HG02642 (cell line): ENCODE measurements at regions not wholly inside any gene's neighbourhood (a gene's known extent, or its start where the extent isn't known, plus 50 kb on each side); places are given as distances from the start of the nearest gene placed in this dataset.
"Not testable (repeated sequence)": the region's sequence is repeated elsewhere in the genome, so short reads cannot be mapped to it uniquely, and the experiment has no call there.

ENCODE experiments used
- ATAC-seq: cut with Tn5 transposase; IDR thresholded peaks from one replicate; pipeline ENCODE4 v1.9.1; 2021; ENCODE audit warnings: mild to moderate bottlenecking; ENCODE audit not compliant: unreplicated experiment, poor library complexity

DNA sequence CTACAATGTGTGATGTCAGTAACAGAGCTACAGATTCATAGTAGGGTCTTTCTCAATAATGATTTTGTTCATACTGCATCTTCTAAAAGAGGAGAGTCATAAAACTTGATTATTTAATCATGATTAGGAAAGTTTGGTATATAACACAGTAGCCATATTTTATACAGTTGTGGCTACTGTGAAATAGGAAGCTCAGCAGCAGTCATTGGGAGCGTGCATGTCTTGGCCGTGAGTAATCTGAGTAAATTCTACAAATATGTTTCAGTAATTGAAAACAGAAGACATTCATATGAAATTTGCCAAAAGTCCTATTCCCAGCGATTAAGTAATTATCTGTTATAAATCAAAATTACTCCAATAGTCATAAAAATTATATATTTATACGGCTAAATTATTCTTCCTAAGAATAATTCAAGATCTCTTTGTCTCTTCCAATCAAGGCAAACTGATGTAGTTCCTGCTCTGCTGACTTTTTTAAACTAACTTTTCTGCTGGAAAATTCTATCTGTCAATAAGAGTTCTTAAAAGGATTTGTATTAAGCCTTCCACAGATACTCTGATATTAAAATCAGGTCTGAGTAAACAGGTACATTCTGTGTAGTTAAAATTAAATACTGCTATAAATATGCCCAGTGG is 723.6 kb upstream of the CDH18 start:
- not testable (repeated sequence) for ATAC-seq

DNA sequence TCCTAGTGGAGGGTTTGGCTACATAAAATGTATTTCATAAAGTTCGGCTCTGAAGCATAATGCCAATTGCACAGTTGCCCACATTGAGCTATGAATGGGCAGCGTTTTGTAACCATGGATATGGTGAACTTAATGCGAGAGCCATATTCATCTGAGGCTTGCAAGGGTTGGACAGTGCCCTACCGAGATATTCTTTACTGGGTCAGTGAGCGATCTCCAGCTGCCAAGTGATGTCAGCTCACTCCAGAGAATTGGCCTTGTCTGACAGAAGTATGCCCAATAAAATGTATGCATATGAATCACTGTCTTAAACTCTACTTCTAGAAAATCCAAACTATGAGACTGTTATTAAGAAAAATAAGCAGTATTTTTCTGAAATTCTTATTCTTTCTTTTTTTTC is 719.6 kb upstream of the CDH18 start:
- not testable (repeated sequence) for ATAC-seq

DNA sequence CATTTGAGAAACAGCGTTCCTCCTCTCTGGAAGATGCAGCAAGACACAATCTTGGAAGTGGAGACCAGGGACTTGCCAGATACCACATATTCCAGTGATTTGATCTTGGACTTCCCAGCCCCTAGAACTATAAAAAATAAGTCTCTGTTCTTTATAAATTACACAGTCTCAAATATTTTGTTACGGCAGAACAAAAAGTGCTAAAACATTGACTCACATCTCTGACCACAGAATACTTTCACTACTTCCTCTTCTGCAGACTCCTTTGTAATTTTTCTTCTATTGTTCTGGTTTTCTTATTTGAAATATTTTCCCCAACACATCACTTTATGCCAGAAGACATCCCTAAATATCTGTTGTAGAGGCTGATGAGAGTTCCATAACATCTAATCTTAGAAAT is 706.1 kb upstream of the CDH18 start:
- no peak for ATAC-seq

DNA sequence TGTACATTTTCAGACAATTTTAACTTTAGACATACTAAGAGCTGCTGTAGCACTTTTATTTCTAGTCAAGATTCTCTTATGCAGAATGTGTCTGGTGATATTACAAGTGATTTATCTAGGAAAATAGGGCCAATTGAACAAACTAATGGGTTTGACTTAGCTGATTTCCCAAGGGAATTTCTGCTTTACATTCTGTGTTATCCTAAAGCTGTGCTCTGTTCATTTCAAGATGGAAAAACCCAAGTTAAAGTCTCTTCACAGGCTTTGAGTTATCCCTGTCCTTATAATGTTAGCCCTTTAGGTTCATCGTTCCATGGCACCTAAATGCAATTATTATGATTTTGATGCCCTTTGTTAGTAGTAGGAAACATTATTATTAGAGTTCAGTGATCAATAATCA is 704.9 kb upstream of the CDH18 start:
- ATAC-seq, result no peak

DNA sequence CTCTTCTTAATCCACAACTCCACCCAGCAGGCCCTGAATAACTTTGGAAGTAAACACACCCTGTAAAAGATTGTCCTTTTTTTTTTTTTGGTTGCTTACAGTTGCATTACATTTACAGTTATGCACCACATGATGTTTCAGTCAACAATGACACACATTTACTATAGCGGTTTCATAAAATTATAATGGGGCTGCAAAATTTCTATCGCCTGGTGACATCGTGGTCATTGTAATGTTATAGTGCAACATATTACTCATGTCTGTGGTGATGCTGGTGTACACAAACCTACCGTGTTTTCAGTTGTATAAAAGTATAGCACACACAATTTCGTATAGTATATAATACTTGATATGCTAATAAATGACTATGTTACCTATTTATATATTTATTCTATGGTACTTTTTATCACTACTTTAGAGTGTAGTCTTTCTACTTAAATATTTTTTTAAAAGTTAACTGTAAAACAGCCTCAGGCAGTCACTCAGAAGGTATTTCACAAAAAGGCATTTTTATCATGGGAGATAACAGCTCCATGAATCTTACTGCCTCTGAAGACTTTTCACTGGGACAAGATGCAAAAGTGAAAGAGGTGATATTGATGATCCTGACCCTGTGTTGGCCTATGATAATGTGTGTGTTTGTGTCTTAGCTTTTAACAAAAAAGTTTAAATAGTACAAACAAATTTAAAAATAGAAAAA is 695.4 kb upstream of the CDH18 start:
- no peak for ATAC-seq

DNA sequence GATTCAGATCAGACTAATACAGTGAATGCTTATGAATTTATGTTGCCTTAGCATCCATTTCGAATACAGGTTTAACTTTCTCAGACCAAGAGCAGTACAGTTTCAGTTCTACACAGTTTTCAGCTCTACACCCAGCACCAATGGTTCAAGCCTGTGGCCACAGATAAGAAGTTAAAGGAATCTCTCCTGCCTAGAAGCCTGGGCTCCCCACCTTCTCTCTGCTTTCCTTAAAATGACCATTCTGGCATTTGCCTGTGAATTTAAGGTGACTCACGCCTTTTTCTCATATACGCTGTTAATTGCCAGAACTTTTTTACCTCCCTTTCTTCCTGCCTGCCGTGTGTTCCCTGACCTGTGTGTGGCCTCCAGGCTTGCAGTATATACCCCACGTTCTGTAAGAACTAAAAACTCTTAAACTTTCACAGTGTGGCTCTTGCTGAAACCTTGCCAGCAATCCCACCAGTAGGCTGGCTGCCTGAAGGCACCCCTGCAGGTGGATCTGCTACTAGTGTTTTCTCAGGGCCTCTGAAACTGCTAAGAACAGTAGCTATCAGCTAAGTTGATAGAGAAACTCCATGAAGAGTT is 692.8 kb upstream of the CDH18 start:
- no peak for ATAC-seq

DNA sequence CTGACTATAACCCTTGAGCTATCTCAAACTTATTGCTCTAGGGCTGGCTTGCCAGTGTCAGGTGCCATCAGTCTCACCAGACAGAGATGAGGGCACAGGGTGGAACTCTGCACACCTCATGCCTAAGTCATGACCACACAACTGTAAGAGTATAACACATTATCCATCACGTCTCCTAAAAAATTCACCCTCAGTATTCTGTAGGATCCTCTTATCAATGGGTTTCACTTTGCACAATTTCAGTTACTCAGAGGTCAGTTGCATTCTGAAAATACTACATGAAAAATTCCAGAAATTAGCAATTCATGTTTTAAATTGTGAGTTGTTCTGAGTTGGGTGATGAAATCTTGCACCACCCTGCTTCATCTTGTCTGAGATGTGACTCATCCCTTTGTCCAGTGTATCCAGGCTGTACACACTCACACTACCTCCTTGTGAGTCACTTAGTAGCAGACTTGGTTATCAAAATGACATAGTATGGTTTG is 690.9 kb upstream of the CDH18 start:
- no peak for ATAC-seq

DNA sequence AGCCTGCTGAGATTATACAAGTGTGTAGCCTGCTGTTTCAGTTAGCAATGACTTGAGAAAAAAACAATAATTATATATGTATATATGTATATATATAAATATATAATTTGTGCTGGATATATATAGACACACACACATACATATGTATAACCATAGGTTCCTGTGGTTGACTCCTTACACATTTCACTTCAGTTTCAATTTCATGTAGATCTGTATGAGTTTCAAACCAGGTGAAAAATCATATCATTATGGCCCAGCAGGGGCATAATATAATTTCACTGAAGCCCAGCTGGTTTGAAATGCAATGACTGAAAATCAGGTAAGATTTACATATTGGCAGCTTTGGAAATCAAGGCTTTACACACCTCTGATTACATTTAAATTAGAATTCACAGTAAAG is 690.4 kb upstream of the CDH18 start:
- no peak for ATAC-seq

DNA sequence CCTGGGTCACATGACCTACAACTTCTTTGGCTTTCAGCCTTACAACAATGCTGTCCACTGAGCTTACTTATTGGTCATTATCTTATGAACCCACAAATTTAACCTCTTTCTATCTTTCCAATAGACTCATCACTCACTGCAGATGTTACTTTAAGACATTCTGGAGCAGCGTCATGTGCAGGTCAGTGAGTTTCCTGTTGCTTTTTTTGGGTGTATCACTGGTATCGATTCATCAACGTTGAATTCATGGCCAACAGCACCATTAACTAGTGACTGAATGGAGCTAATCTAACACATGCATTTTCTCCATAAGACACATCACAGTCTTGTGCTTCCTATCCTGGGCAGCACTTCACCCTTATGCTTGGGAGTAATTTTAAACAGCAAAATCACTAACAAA is 672.6 kb upstream of the CDH18 start:
- no peak for ATAC-seq

DNA sequence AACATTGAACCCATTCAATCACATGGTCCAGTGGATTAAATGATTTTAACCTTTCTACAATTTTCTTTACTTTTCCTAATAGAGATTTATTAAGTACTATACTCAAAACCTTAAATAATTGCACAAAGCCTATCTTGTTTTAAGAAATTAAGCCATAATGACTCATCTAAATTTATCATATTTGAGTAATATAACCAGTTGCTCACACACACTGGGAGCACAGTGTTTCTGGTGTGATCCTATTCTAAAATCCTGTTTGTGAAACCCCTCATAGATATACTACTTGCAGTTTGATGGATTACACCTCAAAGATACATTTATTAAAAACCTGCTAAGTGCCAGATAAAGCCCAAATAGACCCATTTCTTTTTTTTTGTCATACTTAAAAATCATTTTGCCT is 668.3 kb upstream of the CDH18 start:
- no peak for ATAC-seq

DNA sequence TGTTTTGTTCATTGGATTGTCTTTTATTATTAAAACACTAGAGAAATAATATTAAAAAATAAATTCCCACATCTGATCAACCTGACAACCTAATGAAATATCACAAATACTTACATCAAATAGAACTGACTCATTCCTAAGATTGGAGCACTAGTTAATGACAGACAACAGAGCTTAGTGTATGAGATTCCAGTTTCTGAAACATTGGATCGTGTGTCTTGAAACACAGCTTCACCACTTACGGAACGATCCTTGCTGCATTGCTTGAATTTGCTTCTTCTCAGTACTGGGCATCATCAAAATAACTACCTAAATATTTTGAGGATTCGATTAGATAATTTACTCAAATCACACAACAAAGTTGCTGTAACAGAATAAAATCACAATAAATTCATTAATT is 667.2 kb upstream of the CDH18 start:
- no peak for ATAC-seq

DNA sequence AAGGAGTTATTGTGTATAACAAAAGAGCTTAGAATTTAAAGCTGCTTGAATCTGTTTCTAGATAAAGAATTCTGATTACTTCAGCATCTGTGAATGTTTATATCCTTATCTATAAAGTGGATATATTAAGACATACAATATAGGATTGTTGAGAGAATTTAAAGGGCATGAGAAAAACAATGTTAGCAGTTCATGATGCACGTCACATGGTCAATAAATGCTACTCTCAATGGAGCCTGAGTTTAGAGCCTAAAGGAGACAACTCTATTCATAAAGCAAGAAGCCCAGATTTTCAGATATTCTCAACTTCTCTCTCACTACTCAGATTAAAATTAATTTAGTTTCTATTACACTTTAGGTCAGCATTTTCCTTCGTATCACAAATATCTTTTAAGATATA is 666.7 kb upstream of the CDH18 start:
- no peak for ATAC-seq

DNA sequence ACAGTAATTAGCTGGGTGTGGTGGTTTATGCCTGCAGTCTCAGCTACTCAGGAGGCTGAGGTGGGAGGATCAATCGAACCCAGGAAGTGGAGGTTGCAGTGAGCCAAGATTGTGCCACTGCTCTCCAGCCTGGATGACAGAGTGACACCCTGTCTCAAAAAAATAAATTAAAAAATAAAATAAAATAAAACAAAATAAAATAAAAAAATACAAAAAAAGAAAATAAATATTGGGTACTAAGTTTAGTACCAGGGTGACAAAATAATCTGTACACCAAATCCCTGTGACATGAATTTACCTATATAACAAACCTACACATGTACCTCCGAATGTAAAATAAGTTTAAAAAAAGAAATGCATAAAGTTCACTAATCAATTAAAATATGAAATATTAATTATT is 666.0 kb upstream of the CDH18 start:
- ATAC-seq, result no peak

DNA sequence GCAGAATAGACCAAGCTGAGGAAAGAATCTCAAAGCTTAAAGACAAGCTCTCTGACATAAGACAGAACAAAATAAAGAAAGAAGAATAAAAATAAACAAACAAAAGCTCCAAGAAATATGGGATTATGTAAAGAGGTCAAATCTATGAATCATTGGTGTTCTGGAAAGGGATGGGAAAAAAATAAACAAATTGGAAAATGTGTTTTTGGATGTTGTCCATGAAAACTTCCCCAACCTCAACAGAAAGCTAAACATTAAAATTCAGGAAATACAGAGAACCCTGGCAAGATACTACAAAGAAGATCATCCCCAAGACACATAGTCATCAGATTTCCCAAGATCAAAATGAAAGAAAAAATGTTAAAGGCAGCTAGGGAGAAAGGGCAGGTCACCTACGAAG is 662.0 kb upstream of the CDH18 start:
- no peak for ATAC-seq

DNA sequence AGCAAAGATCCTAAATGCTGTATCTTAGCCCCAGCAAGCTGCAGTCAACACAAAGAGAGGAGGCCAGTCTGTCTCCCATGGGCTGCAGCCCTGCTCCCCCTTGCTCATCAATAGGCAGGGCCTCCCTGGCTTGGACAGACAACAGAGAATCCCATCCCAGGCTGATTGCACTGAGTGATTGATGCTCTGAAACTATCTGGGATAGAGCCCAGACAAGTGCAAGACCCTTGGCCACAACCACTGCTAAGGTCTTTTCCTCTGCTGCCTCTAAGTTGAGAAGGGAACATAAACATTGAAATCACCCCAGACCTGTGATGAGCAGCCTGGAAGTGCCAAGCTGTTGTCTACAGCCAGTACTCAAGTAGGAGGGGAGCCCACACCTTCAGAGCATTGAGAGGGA is 661.0 kb upstream of the CDH18 start:
- no peak for ATAC-seq

DNA sequence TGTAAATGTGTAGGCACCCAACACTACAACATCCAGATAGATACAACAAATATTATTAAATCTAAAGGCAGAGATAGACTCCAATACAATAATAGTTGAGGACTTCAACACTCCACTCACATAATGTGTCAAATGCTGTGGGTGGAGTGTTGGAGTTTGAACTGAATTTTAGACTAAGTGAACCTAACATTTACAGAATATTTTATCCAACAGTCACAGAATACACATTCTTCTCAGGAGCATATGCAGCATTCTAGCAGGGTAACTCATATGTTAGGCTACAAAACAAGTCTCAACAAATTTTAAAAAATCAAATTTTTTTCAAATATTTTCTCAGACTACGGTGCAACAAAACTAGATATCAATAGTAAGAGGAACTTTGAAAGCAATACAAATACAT is 648.7 kb upstream of the CDH18 start:
- no peak for ATAC-seq

DNA sequence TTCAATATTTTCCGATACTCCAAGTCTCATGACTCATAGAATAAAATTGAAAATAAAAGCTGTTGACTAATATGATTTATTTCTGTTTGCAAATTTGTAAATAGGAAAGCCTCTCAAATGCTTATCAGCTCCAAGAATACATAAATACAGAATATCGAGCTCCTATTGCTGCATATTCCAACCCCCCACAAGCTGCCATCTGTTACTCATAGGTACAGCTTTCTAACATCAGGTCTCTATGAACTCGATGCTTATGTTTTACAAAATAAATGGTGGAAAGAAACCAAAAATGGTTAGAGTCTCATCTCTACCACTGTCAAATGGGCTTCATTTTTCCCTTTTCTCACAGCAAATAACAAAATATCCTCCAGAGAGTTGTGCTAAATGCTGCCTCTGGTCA is 631.6 kb upstream of the CDH18 start:
- ATAC-seq, result no peak

DNA sequence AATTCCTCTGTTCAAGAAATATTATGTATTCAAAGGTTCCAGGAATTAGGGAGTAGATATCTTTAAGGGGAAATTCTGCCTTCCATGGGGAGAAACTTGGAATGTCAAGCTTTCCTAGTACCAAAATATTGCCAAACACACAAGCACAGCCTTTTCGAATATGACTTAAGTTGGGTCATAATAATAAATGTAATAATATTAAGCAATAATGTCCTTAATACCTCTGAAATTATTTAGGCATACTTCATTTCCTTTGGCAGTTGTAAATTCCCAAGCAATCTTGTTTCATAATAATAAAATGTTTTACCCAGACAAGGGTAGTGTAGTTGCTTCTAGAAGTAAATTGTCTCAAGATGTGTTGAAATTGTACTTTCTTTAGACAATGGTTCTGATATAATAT is 630.3 kb upstream of the CDH18 start:
- no peak for ATAC-seq

DNA sequence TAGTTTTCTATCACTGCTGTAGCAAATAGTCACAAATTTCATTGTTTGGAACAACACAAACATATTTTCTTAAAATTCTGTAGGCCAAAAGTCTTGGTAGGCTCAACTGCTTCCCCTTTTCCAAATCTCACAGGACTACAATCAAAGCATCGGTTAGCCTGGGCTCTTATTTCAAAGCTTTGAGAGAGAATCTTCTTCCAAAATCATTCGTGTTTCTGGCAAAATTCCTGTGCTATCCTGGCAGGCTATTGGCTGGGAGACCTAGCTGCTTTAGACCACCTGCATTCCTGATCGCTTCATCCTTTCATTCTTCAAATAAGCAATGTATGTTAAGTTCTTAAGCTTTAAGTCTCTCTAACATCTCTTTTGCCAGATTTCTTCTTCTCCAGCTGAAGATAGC is 629.8 kb upstream of the CDH18 start:
- no peak for ATAC-seq

DNA sequence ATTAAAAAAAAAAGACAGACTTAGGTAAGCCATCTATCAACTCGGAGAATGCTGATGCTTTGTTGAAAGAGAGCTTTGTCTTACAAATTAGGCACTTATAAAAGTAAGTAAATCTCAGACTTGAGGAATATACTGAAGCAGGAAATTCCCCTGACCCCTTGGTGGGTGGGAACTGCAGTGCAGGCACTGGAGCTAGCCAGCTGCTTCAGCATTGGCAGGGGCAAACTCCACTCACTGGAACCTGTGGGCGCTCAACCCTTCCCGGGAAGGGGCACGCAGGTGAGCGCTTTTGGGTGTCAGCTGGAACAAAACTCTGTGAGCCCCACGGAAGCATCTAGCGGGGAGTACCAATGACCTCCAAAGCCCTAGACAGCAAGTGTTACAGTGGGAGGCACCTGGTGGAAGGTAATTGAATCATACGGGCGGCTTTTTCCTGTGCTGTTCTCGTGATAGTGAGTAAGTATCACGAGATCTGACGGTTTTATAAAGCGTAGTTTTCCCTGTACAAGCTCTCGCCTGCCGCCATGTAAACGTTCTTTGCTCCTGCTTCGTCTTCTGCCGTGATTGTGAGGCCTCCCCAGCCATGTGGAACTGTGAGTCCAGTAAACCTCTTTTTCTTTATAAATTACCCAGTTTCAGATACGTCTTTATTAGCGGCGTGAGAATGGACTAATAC is 628.0 kb upstream of the CDH18 start:
- no peak for ATAC-seq

DNA sequence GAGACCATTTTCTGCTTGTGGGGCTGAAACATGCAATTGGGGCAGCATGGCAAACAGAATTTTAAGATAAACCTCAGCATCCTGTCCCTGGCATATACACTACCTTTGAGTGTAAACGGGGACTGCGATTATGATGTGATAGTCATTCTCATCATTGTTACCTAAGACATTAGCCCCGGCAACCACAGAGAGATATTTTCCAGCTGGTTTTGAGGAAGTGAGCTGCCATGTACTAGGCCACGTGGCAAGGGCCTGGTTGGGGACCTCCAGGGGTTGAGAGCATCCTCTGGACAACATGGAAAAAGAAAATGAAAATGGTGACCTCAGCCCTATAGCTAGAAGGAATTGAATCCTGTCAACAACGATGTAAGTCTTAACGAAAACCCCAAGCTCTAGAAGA is 623.6 kb upstream of the CDH18 start:
- ATAC-seq, result no peak
